ENCODE measurements at regions not wholly inside any gene's neighbourhood (a gene's known extent, or its start where the extent isn't known, plus 50 kb on each side); places are given as distances from the start of the nearest gene placed in this dataset.

- TF ChIP-seq CTCF (IDR thresholded peaks at IDR 0.05; ENCODE audit: borderline replicate concordance, extremely low read depth, low read length, poor library complexity, severe bottlenecking) = no peak
- TF ChIP-seq EZH2 (IDR thresholded peaks at IDR 0.05; ENCODE audit: borderline replicate concordance, low read depth, low read length, severe bottlenecking) = no peak
These were observed 251.4 kb downstream of the FAM72C start for GRCh38 chr1:143720087-143721023.
